ENCODE measurements at regions not wholly inside any gene's neighbourhood (a gene's known extent, or its start where the extent isn't known, plus 50 kb on each side); places are given as distances from the start of the nearest gene placed in this dataset.

DNA sequence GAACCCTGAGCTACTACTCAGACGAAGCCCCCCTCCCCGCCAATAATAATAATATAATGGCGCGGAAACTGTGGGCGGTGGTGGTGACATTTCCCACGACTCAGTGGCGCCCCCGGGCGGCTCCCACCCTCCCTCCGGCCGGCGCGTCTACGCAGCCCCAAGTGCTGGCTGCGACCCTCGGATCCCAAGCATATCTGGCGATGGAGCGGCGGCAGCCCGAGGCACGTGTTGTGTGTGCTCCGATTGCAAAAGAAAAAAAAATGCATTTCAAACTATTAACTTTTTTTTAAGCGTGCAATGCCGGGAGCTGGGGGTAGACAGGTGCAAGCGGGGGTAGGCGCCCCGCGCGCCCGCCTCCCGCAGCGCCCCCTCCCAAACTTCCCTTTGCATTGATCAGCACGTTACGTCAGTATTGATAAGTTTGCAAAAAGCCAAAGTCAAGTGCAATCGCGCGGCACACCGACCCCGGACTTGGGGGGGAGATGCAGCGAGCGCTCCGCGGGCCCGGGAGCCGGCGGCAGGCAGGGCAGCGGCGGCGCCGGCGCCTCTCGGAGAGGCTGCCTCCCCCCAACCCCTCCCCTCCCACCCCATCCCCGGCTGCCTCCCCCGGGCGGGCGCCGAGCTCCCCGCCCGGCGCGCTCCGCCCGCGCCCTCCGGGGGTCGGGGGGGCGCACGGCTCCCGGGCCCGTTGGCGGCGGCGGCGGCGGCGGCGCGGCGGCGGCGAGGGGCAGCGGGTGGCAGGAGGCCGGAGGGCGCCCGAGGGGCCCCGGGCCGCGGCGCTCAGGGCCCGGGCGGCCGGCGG is 113.1 kb upstream of the MYL2 start:
- no peak overlapping the region for H3K4me3 Mint-ChIP-seq
- ATAC-seq (ENCODE audit: low read depth) (no peak), DNase-seq (no peak)
- TF ChIP-seq, protein P1, sequence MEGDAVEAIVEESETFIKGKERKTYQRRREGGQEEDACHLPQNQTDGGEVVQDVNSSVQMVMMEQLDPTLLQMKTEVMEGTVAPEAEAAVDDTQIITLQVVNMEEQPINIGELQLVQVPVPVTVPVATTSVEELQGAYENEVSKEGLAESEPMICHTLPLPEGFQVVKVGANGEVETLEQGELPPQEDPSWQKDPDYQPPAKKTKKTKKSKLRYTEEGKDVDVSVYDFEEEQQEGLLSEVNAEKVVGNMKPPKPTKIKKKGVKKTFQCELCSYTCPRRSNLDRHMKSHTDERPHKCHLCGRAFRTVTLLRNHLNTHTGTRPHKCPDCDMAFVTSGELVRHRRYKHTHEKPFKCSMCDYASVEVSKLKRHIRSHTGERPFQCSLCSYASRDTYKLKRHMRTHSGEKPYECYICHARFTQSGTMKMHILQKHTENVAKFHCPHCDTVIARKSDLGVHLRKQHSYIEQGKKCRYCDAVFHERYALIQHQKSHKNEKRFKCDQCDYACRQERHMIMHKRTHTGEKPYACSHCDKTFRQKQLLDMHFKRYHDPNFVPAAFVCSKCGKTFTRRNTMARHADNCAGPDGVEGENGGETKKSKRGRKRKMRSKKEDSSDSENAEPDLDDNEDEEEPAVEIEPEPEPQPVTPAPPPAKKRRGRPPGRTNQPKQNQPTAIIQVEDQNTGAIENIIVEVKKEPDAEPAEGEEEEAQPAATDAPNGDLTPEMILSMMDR (IDR thresholded peaks at IDR 0.05): no peak
- no peak for TF ChIP-seq EZH2 (IDR thresholded peaks at IDR 0.05; ENCODE audit: borderline replicate concordance, insufficient read depth, low read depth, low read length, poor library complexity, severe bottlenecking)
- intact Hi-C loops (cut with micrococcal nuclease): no loop called here
- no peaks in the 10 kb centered on the region for H4K20me1 ChIP-seq (ENCODE audit: control insufficient read depth, insufficient read depth, low read length, poor library complexity, severe bottlenecking)
- 2% methylated on average over 76 of the region's 93 CpGs for WGBS (ENCODE audit: insufficient coverage)
- ChIA-PET CTCF (no interaction called here), POLR2A (no interaction called here)
- no peaks in the 10 kb centered on the region for H3K9me3 Mint-ChIP-seq (ENCODE audit: insufficient read depth)
- peak overlapping the region; percentile 52 for H3K4me2 ChIP-seq (replicated peaks; ENCODE audit: low read depth, low read length, poor library complexity, severe bottlenecking)
- no peaks in the 10 kb centered on the region for H3K36me3 ChIP-seq (replicated peaks in 1 of 2; ENCODE audit: control extremely low read depth in 1 of 2, control insufficient read depth in 1 of 2, extremely low read depth in 1 of 2, insufficient read depth in 2 of 2, low read length in 1 of 2)
- H3K27me3 ChIP-seq (replicated peaks in 1 of 4; ENCODE audit: control extremely low read depth in 1 of 4, control insufficient read depth in 3 of 4, insufficient read depth in 4 of 4, low read length in 3 of 4): peaks cover 0 to 67% (median 38%) of the 10 kb centered on the region in 4 experiments
- no peak overlapping the region for H3K4me3 ChIP-seq (ENCODE audit: control extremely low read depth in 1 of 5, extremely low read depth in 1 of 5, insufficient read depth in 1 of 5, low read depth in 2 of 5, low read length in 4 of 5)
- no peaks in the 10 kb centered on the region for H3K79me2 ChIP-seq (ENCODE audit: control insufficient read depth, insufficient read depth, low read length)
- no peak overlapping the region for H3K27ac ChIP-seq (ENCODE audit: low read length in 2 of 2)
- H3K9me3 ChIP-seq (ENCODE audit: control extremely low read depth in 1 of 3, control insufficient read depth in 2 of 3, insufficient read depth in 1 of 3, low read length in 2 of 3): peaks cover 0 to 6% (median 0%) of the 10 kb centered on the region in 3 donors
- H3K27ac Mint-ChIP-seq: no peak overlapping the region
- H3K27me3 Mint-ChIP-seq: peaks cover 68% of the 10 kb centered on the region
- no peak overlapping the region for H2AFZ ChIP-seq (ENCODE audit: insufficient read depth, low read depth, low read length, poor library complexity, severe bottlenecking)
- peaks cover 18 to 22% of the 10 kb centered on the region in 2 donors for H3K4me1 ChIP-seq (ENCODE audit: control insufficient read depth in 2 of 2, insufficient read depth in 2 of 2, low read length in 2 of 2)
- peaks cover 18% of the 10 kb centered on the region for H3K4me1 Mint-ChIP-seq
- H3K9ac ChIP-seq (ENCODE audit: low read length): no peak overlapping the region

DNA sequence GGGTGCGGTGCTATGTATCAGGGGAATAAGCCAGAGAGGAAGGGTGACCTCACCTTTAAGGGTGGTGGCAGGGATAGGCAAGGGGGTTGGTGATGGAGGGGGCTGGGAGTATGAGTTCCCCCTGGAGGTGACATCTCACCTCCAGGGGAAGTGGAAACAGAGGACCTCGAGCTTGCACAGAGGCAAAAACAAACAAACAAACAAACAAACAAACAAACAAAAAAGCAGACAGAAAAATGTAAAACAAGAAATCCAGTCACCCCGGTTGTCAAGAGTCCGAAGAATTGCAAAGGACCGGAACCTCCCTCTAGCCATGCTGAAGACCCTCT is 112.2 kb upstream of the MYL2 start:
- intact Hi-C loops (cut with micrococcal nuclease): no loop called here
- Histone ChIP-seq H3K27me3 (replicated peaks in 1 of 4; ENCODE audit: control extremely low read depth in 1 of 4, control insufficient read depth in 3 of 4, insufficient read depth in 4 of 4, low read length in 3 of 4) (peaks cover 0 to 62% (median 35%) of the 10 kb centered on the region in 4 experiments), H3K4me3 (ENCODE audit: control extremely low read depth in 1 of 5, extremely low read depth in 1 of 5, insufficient read depth in 1 of 5, low read depth in 2 of 5, low read length in 4 of 5) (no peak overlapping the region), H3K9me3 (ENCODE audit: control extremely low read depth in 1 of 3, control insufficient read depth in 2 of 3, insufficient read depth in 1 of 3, low read length in 2 of 3) (peaks cover 0 to 6% (median 0%) of the 10 kb centered on the region in 3 donors), H3K4me1 (ENCODE audit: control insufficient read depth in 2 of 2, insufficient read depth in 2 of 2, low read length in 2 of 2) (peaks cover 18 to 22% of the 10 kb centered on the region in 2 donors), H3K36me3 (replicated peaks in 1 of 2; ENCODE audit: control extremely low read depth in 1 of 2, control insufficient read depth in 1 of 2, extremely low read depth in 1 of 2, insufficient read depth in 2 of 2, low read length in 1 of 2) (no peaks in the 10 kb centered on the region), H3K4me2 (replicated peaks; ENCODE audit: low read depth, low read length, poor library complexity, severe bottlenecking) (no peak overlapping the region), H2AFZ (ENCODE audit: insufficient read depth, low read depth, low read length, poor library complexity, severe bottlenecking) (no peak overlapping the region), H3K27ac (ENCODE audit: low read length in 2 of 2) (no peak overlapping the region), H3K9ac (ENCODE audit: low read length) (no peak overlapping the region), H4K20me1 (ENCODE audit: control insufficient read depth, insufficient read depth, low read length, poor library complexity, severe bottlenecking) (no peaks in the 10 kb centered on the region), H3K79me2 (ENCODE audit: control insufficient read depth, insufficient read depth, low read length) (no peaks in the 10 kb centered on the region)
- no peak overlapping the region for H3K27ac Mint-ChIP-seq
- peaks cover 66% of the 10 kb centered on the region for H3K27me3 Mint-ChIP-seq
- DNase-seq (no peak), ATAC-seq (ENCODE audit: low read depth) (no peak)
- ChIA-PET CTCF (no interaction called here), POLR2A (no interaction called here)
- WGBS (ENCODE audit: insufficient coverage): 29% methylated on average over 1 of the region's 5 CpGs
- H3K4me3 Mint-ChIP-seq: peak overlapping the region; percentile 38
- TF ChIP-seq, protein P1 (IDR thresholded peaks at IDR 0.05): no peak
- no peak for TF ChIP-seq EZH2 (IDR thresholded peaks at IDR 0.05; ENCODE audit: borderline replicate concordance, insufficient read depth, low read depth, low read length, poor library complexity, severe bottlenecking)
- peaks cover 18% of the 10 kb centered on the region for H3K4me1 Mint-ChIP-seq
- H3K9me3 Mint-ChIP-seq (ENCODE audit: insufficient read depth): no peaks in the 10 kb centered on the region
